Gastroesophageal sphincter (tissue), 4 donors: ENCODE measurements at regions not wholly inside any gene's neighbourhood (a gene's known extent, or its start where the extent isn't known, plus 50 kb on each side); places are given as distances from the start of the nearest gene placed in this dataset.

Source experiments
- ATAC-seq: fragments of 150-250 bp; one replicate; pipeline ENCODE4 v1.9.1; 2016; ENCODE audit warnings: mild to moderate bottlenecking, moderate library complexity
- H3K27ac ChIP-seq, 4 donors: fragments of 200-600 bp; sonication (generic) in 3 of 4; 1 replicate in 3 of 4; 2 replicates in 1 of 4; pipeline ENCODE4 v1.5.1; 2016 to 2019
- H3K27me3 ChIP-seq: fragments of 200-600 bp; sonication (generic); one replicate; pipeline ENCODE4 v1.5.1; 2019
- H3K36me3 ChIP-seq, 2 donors: fragments of 200-600 bp; sonication (generic); one replicate each; pipeline ENCODE4 v1.5.1; 2019; ENCODE audit warnings: control low read depth in 1 of 2
- H3K4me1 ChIP-seq, 3 donors: fragments of 200-600 bp; sonication (generic); 1 replicate in 2 of 3; 2 replicates in 1 of 3; pipeline ENCODE4 v1.5.1; 2016 to 2019; ENCODE audit warnings: control low read depth in 2 of 3
- H3K4me3 ChIP-seq, 2 donors: fragments of 200-600 bp; sonication (generic); one replicate each; pipeline ENCODE4 v1.5.1; 2019; ENCODE audit warnings: mild to moderate bottlenecking in 1 of 2, moderate library complexity in 1 of 2
- H3K9me3 ChIP-seq, 3 donors: fragments of 200-600 bp; sonication (generic); one replicate each; pipeline ENCODE4 v1.5.1; 2017 to 2019; ENCODE audit warnings: control low read depth in 2 of 3
- CTCF ChIP-seq, 4 experiments: fragments of 200-600 bp in 2 of 4; fragments of 450-650 bp in 2 of 4; sonication (generic) in 1 of 4; IDR thresholded peaks; one replicate each; pipeline ENCODE4 v1.5.1; 2017 to 2019; ENCODE audit warnings: antibody characterized with exemption in 4 of 4, mild to moderate bottlenecking in 2 of 4, moderate library complexity in 2 of 4
- EP300 ChIP-seq: sonication (generic); formaldehyde crosslinking; IDR thresholded peaks from one replicate; pipeline ENCODE4 v1.6.1; 2017; ENCODE audit warnings: antibody characterized with exemption, mild to moderate bottlenecking
- POLR2A ChIP-seq, 2 donors: fragments of 450-650 bp; IDR thresholded peaks; one replicate each; pipeline ENCODE4 v1.6.1; 2017; ENCODE audit warnings: antibody characterized with exemption in 2 of 2, mild to moderate bottlenecking in 2 of 2, moderate library complexity in 1 of 2
- POLR2AphosphoS5 ChIP-seq: sonication (generic); formaldehyde crosslinking; IDR thresholded peaks from one replicate; pipeline ENCODE4 v1.6.1; 2017; ENCODE audit warnings: antibody characterized with exemption
- WGBS, 2 donors: methylation state at CpG; one replicate each; pipeline ENCODE4 v1.1.5; 2018; ENCODE audit warnings: low coverage in 1 of 2; 5-methylcytosine and 5-hydroxymethylcytosine counted together

- Histone ChIP-seq H3K9me3 (no peaks in the 10 kb centered on the region), H3K27me3 (peaks cover 2% of the 10 kb centered on the region), H3K27ac (no peak overlapping the region), H3K4me1 (no peaks in the 10 kb centered on the region), H3K4me3 (no peak overlapping the region), H3K36me3 (no peaks in the 10 kb centered on the region)
- WGBS, 2 donors = 41 to 58% methylated on average over 4 of the region's 4 CpGs
- TF ChIP-seq POLR2AphosphoS5 (no peak), POLR2A (IDR thresholded peaks at IDR 0.05) (no peak), EP300 (no peak), CTCF (IDR thresholded peaks at IDR 0.05) (no peak)
- ATAC-seq = no peak
These were observed 56.9 kb upstream of the E2F7 start for GRCh38 chr12:77122236-77122635.

GRCh38 chr12:77120156-77121085 is 55.1 kb upstream of the E2F7 start:
- H3K4me1 ChIP-seq = no peaks in the 10 kb centered on the region
- no peaks in the 10 kb centered on the region for H3K9me3 ChIP-seq
- H3K27me3 ChIP-seq = peaks cover 2% of the 10 kb centered on the region
- no peak for ATAC-seq
- TF ChIP-seq POLR2A (IDR thresholded peaks at IDR 0.05) (no peak), EP300 (no peak), CTCF (IDR thresholded peaks at IDR 0.05) (no peak), POLR2AphosphoS5 (no peak)
- no peak overlapping the region for H3K27ac ChIP-seq
- no peaks in the 10 kb centered on the region for H3K36me3 ChIP-seq
- 87 to 89% methylated on average over 1 of the region's 1 CpG for WGBS, 2 donors
- no peak overlapping the region for H3K4me3 ChIP-seq

- no peak for ATAC-seq
- WGBS, 2 donors = 51 to 67% methylated on average over 2 of the region's 2 CpGs
- TF ChIP-seq CTCF (IDR thresholded peaks at IDR 0.05) (no peak), POLR2AphosphoS5 (no peak), EP300 (no peak), POLR2A (IDR thresholded peaks at IDR 0.05) (no peak)
- Histone ChIP-seq H3K27ac (no peak overlapping the region), H3K4me1 (no peaks in the 10 kb centered on the region), H3K4me3 (no peak overlapping the region), H3K36me3 (no peaks in the 10 kb centered on the region), H3K27me3 (no peaks in the 10 kb centered on the region), H3K9me3 (no peaks in the 10 kb centered on the region)
These were observed 53.3 kb upstream of the E2F7 start for GRCh38 chr12:77118696-77119095.

GRCh38 chr12:77116277-77116676 is 50.9 kb upstream of the E2F7 start:
- no peaks in the 10 kb centered on the region for H3K27me3 ChIP-seq
- H3K36me3 ChIP-seq = no peaks in the 10 kb centered on the region
- no peak overlapping the region for H3K27ac ChIP-seq
- TF ChIP-seq CTCF (IDR thresholded peaks at IDR 0.05) (no peak), EP300 (no peak), POLR2AphosphoS5 (no peak), POLR2A (IDR thresholded peaks at IDR 0.05) (no peak)
- no peaks in the 10 kb centered on the region for H3K9me3 ChIP-seq
- H3K4me1 ChIP-seq = no peaks in the 10 kb centered on the region
- no peak for ATAC-seq
- no peak overlapping the region for H3K4me3 ChIP-seq
- WGBS, 2 donors = 35 to 65% methylated on average over 2 of the region's 2 CpGs

- Histone ChIP-seq H3K4me3 (no peak overlapping the region), H3K27me3 (no peaks in the 10 kb centered on the region), H3K36me3 (no peaks in the 10 kb centered on the region), H3K4me1 (no peaks in the 10 kb centered on the region), H3K9me3 (no peaks in the 10 kb centered on the region), H3K27ac (no peak overlapping the region)
- ATAC-seq = no peak
- TF ChIP-seq POLR2A (IDR thresholded peaks at IDR 0.05) = no peak
- no peak for TF ChIP-seq POLR2AphosphoS5
- no peak for TF ChIP-seq EP300
- TF ChIP-seq CTCF (IDR thresholded peaks at IDR 0.05) = no peak
- WGBS, 2 donors = 89 to 94% methylated on average over 1 of the region's 1 CpG
These were observed 50.1 kb upstream of the E2F7 start for GRCh38 chr12:77115471-77115870.
